Bronchial epithelial cell (primary cell): ENCODE measurements at regions not wholly inside any gene's neighbourhood (a gene's known extent, or its start where the extent isn't known, plus 50 kb on each side); places are given as distances from the start of the nearest gene placed in this dataset.

ENCODE experiments used
- DNase-seq: peaks from one replicate; pipeline ENCODE4 v3.0.0-alpha.2; 2010; ENCODE audit warnings: low read depth
- FAIRE-seq: peaks from 2 replicates; lab custom pipeline; 2011; peaks lifted over from hg19 to GRCh38; lab: Jason Lieb, UNC
- H3K27me3 ChIP-seq: 2 replicates; pipeline ENCODE4 v1.5.1; 2011; ENCODE audit warnings: low read length; ENCODE audit not compliant: control insufficient read depth, insufficient read depth
- H3K36me3 ChIP-seq: 2 replicates; pipeline ENCODE4 v1.5.1; 2011; ENCODE audit warnings: low read length; ENCODE audit not compliant: control insufficient read depth, insufficient read depth
- H3K4me3 ChIP-seq: 2 replicates; pipeline ENCODE4 v1.5.1; 2011; ENCODE audit warnings: mild to moderate bottlenecking, low read depth, low read length, control low read depth
- CTCF ChIP-seq: IDR thresholded peaks from 2 replicates; pipeline ENCODE4 v1.5.1; 2011; ENCODE audit warnings: mild to moderate bottlenecking, moderate library complexity, low read length, control low read depth, inconsistent platforms; ENCODE audit not compliant: insufficient read depth, severe bottlenecking

- no peaks in the 10 kb centered on the region for H3K36me3 ChIP-seq
- no peak for TF ChIP-seq CTCF
- DNase-seq, result no peak
- no peaks in the 10 kb centered on the region for H3K27me3 ChIP-seq
- no peak overlapping the region for H3K4me3 ChIP-seq
- FAIRE-seq, result no peak
Measured at GRCh38 chr1:29805896-29806160, 569.5 kb downstream of the PTPRU start.

DNA sequence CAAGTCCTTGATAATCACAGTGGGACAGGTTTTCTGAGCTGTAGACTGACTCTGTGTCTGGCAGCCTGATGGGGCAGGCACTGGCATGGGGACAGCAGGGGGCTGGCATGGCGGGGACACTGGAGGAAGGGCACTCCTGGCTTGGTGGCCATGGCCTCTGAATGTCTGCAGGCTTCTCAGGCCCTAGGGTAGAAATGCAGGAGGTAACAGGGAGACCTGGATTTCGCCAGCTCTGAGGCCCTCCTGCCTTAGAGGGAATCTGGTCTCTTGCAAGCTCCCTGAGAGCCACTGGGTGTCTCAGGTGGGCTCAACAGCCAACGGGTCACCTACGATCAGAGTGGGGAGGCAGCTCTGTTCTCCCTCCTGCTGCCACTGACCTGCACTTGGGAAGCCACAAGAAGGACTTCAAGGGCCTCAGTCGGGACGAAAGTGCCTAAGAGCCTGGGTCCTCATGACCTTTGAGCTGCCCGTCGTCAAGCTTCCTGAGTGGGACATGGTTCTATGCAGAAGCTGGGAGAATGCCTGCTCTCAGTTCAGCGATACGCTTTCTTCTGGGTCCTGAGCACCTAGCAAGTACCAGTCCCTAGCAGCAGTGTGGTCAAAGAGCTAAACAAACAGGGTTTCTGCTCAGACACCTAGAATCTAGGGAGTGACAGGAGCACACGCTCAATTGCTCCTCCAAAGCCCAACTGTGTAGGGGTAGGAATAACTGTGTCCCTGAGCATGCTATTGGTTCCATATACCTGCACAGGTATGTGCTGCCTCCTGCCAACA lies 569.0 kb downstream of the PTPRU start:
- no peak for TF ChIP-seq CTCF
- DNase-seq (no peak), FAIRE-seq (no peak)
- no peaks in the 10 kb centered on the region for H3K36me3 ChIP-seq
- H3K4me3 ChIP-seq, result no peak overlapping the region
- no peaks in the 10 kb centered on the region for H3K27me3 ChIP-seq

DNA sequence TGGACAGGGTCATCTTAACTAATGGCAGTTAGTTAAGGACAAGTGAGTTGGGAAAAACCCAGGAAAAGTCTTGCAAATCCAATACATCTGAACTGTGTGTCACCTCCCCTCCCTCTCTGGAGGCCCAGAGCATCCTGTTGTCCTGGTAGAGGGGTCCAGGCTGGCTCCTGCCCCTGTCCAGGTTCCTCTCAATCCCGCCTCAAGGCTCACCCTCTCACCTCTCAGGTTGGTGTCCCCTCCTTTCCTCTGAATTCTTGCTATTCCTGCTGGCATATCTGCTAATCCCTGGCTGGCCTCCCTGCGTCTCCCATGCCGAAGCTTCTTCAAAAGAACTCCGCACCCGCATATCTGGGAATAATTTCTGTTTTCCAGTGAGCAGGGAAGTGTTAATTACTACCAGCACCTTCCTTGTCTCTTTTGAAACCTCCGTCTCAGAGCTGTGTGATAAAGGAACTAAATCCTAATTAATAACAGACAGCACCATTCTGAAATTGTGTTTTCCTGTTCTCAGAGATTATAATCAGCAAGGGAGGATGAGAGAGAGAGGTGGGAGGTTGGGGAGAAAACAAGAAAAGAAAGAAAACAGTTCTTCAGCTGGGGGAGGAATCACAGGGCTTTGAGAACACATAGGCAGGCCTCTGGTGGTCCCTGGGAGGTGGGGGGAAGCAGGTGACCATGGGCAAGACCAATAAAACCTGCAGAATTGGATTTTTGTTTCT lies 568.0 kb downstream of the PTPRU start:
- no peaks in the 10 kb centered on the region for H3K36me3 ChIP-seq
- TF ChIP-seq CTCF, result no peak
- H3K27me3 ChIP-seq, result no peaks in the 10 kb centered on the region
- H3K4me3 ChIP-seq, result no peak overlapping the region
- FAIRE-seq (no peak), DNase-seq (no peak)

- FAIRE-seq (no peak), DNase-seq (no peak)
- H3K27me3 ChIP-seq, result no peaks in the 10 kb centered on the region
Measured at GRCh38 chr1:29803486-29803885, 567.2 kb downstream of the PTPRU start.

GRCh38 chr1:29802181-29803068 lies 566.1 kb downstream of the PTPRU start:
- no peak for FAIRE-seq

More at GRCh38 chr1:29803486-29803885, 567.2 kb downstream of the PTPRU start:
- H3K4me3 ChIP-seq, result no peak overlapping the region
- no peak for TF ChIP-seq CTCF
- H3K36me3 ChIP-seq, result no peaks in the 10 kb centered on the region

More at GRCh38 chr1:29802181-29803068, 566.1 kb downstream of the PTPRU start:
- TF ChIP-seq CTCF, result no peak
- no peak overlapping the region for H3K4me3 ChIP-seq
- no peaks in the 10 kb centered on the region for H3K36me3 ChIP-seq
- no peaks in the 10 kb centered on the region for H3K27me3 ChIP-seq
- no peak for DNase-seq
